HG02852 (cell line): ENCODE measurements at regions not wholly inside any gene's neighbourhood (a gene's known extent, or its start where the extent isn't known, plus 50 kb on each side); places are given as distances from the start of the nearest gene placed in this dataset.

Experiments used
- ATAC-seq: cut with Tn5 transposase; IDR thresholded peaks from one replicate; pipeline ENCODE4 v1.9.1; 2021; ENCODE audit warnings: mild to moderate bottlenecking, moderate library complexity; ENCODE audit not compliant: unreplicated experiment

GRCh38 chr10:126783806-126784557 is 113.5 kb upstream of the C10orf90 start:
- no peak for ATAC-seq

GRCh38 chr10:126787201-126787600 is 116.7 kb upstream of the C10orf90 start:
- ATAC-seq = no peak

- no peak for ATAC-seq
Measured at GRCh38 chr10:126795318-126795717, 109.9 kb upstream of the DOCK1 start.

- ATAC-seq = no peak
Measured at GRCh38 chr10:126798649-126799048, 106.6 kb upstream of the DOCK1 start.

GRCh38 chr10:126803394-126803793 is 101.8 kb upstream of the DOCK1 start:
- ATAC-seq = no peak

- no peak for ATAC-seq
Measured at GRCh38 chr10:126804396-126804795, 100.8 kb upstream of the DOCK1 start.

- ATAC-seq = no peak
Measured at GRCh38 chr10:126806498-126806897, 98.7 kb upstream of the DOCK1 start.

GRCh38 chr10:126806991-126807702 is 98.1 kb upstream of the DOCK1 start:
- ATAC-seq = no peak

- no peak for ATAC-seq
Measured at GRCh38 chr10:126808103-126808502, 97.1 kb upstream of the DOCK1 start.

GRCh38 chr10:126813432-126813831 is 91.8 kb upstream of the DOCK1 start:
- no peak for ATAC-seq

- no peak for ATAC-seq
Measured at GRCh38 chr10:126833542-126833941, 71.7 kb upstream of the DOCK1 start.

- ATAC-seq = no peak
Measured at GRCh38 chr10:126836009-126836408, 69.2 kb upstream of the DOCK1 start.

- no peak for ATAC-seq
Measured at GRCh38 chr10:126838316-126838715, 66.9 kb upstream of the DOCK1 start.

GRCh38 chr10:126839094-126839761 is 66.0 kb upstream of the DOCK1 start:
- ATAC-seq = no peak

GRCh38 chr10:126840576-126841135 is 64.6 kb upstream of the DOCK1 start:
- ATAC-seq = no peak

- ATAC-seq = no peak
Measured at GRCh38 chr10:126841341-126841895, 63.8 kb upstream of the DOCK1 start.

GRCh38 chr10:126842356-126842755 is 62.9 kb upstream of the DOCK1 start:
- ATAC-seq = no peak

- ATAC-seq = no peak
Measured at GRCh38 chr10:126842836-126843235, 62.4 kb upstream of the DOCK1 start.

GRCh38 chr10:126843299-126843934 is 61.8 kb upstream of the DOCK1 start:
- no peak for ATAC-seq

- no peak for ATAC-seq
Measured at GRCh38 chr10:126844406-126844805, 60.8 kb upstream of the DOCK1 start.

- ATAC-seq = no peak
Measured at GRCh38 chr10:126846469-126846868, 58.8 kb upstream of the DOCK1 start.
